GM19468 (cell line): ENCODE measurements at regions not wholly inside any gene's neighbourhood (a gene's known extent, or its start where the extent isn't known, plus 50 kb on each side); places are given as distances from the start of the nearest gene placed in this dataset.

Source experiments
- ATAC-seq: cut with Tn5 transposase; IDR thresholded peaks from one replicate; pipeline ENCODE4 v1.9.1; 2021; ENCODE audit warnings: mild to moderate bottlenecking, moderate library complexity, moderate number of reproducible peaks; ENCODE audit not compliant: unreplicated experiment; ENCODE audit errors: extremely low read depth

DNA sequence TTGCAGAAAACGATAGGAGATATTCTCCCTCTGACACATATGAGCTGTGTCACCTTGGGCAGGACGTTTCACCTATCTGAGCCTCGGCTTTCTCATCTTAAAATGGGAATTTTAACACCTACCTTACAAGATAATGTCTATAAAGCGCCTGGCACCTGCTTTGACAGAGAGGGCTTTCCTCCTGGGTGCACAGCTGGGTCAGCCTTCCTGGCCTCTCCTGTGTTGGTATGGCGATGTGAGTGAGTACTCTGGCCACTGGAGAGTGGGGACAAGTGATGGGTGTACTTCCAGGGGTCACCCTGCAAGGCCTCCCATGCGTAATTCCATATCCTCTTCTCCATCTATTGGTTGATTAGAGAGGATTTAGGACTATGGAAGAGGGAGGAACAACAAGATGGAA is 113.1 kb upstream of the SMIM23 start:
- no peak for ATAC-seq

DNA sequence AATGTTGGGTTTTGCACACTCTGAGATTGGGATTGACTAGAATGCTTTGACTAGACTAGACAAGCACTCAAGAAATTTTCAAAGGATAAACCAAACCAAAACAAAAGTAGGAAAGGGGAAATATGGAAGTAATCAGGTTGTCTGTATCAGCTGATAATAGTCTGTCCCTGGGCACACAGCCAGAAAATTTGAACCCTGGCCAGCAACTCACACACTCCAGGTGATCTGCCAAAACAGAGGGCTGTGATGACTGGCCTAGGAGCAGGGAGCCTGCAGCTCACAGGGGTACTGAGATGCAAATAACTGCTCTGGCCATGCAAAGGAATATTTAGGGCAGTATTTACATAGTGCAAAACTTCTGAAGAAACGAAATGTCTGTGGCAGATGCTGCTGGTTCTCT is 112.3 kb upstream of the SMIM23 start:
- no peak for ATAC-seq

DNA sequence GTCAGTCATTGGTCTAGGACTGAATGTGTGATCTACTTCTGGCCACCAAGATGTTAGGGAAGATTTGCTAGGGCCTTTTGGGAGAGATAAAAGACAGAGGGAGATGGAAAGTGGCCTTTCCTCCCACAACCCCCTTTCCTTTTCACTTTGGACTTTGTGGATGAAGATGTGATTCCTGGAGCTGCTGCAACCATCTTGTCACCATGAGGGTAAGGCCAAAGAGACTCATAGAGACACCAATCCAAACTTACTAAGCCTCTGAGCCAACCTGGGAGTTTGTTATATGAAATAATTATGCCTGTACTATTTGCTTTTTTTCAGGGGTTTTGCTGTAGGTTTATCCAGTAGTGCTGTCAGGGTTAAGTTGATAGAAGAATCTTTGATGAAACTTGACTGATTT is 111.8 kb upstream of the SMIM23 start:
- ATAC-seq, result no peak

DNA sequence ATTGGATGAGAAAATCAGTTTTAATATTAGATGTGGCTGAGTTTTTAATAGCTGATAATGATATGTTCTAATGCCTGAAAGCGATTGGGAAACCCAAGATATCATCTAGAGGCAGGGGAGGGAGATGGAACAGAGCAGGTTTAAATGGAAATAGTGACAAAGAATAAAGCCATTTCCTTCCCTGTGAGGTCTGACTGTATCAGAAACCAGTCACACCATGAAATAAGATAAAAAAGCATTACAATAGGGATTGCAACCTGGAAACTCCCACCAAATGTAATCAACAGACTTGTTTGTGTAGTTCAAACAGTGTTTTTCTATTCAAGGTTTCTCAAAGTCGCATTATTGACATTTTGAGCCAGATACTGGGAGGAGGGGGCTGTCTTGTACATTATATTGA is 110.1 kb upstream of the SMIM23 start:
- no peak for ATAC-seq

DNA sequence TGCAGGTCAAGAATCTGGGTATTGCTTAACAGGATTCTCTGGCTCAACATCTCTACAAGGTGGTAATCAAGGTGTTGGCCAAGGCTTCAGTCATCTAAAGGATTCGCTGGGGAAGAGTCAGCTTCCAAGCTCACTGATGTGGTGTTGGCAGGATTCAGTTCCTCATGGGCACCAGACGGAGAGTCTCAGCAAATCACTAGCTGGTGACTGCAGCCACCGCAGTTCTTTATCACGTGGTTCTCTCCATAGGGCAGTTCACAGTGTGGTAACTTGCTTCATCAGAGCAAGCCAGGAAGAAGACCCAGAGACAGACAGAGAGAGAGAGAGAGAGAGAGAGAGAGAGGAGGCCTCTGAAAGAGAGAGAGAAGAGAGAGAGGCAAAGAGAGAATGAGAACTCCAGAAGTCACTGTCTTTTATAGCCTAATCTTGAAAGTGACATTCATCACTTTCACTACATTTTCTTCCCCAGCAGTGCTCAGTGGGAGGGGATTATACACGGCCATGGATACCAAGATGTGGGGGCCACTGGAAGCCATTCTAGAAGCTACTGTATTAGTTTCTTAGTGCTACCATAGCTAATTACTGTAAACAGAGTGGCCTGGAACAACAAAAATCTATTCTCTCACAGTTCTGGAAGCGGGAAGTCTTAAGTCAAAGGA is 109.2 kb upstream of the SMIM23 start:
- no peak for ATAC-seq

DNA sequence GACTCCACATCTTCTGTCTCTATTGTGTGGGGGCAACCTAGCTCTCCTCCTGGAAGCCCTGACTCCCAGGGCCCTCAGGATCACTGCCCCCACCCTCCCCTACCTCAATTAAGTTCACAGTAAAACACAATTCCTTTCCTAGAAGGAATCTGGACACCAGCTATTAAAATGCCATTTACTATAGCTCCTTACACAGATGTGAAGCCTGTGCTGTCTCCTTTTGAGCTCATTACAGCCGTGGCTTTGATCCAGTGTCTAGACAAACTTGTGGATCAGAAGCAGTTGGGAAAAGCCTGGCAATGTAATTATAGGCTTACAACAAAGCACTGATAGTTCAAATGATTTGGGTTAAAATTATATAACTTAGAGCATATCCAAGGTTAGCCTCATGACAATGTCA is 107.0 kb upstream of the SMIM23 start:
- ATAC-seq, result no peak

DNA sequence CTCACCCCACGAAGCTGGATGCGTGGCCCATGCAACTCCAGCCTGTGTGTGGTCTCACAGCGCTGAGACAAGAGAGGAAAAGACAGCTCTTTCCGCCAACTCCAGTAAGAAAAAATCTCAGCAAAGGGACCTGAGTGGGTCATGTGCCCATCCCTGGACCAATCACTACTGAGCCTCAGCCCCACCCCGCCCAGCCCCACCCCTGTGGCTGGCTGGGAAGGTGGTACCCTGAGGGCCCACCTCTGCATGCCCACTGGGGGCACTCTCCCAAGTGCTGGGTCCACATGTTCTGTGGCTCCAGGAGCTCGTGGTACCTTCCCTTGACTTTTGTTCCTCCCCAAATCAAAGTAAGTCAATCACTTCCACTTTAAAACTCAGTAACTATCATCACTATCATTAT is 105.1 kb upstream of the SMIM23 start:
- no peak for ATAC-seq

DNA sequence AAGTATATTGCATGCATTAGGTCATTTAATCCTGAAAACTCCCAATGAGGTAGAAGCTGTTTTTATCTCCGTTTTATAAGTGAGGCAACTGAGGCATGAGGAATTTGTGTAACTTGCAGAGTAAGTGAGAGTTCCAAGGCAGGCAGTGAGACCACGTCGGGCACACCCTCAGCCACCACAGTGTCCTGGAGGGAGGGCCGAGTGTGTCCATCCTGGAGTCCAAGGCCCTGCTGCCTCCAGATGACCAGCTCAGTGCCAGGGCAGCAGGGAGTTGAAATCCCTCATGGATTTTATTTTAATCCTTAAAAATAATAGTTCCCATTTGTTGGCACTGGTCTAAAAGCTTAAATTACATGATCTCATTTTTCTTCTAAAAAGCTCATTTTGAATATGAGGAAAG is 104.6 kb upstream of the SMIM23 start:
- no peak for ATAC-seq

DNA sequence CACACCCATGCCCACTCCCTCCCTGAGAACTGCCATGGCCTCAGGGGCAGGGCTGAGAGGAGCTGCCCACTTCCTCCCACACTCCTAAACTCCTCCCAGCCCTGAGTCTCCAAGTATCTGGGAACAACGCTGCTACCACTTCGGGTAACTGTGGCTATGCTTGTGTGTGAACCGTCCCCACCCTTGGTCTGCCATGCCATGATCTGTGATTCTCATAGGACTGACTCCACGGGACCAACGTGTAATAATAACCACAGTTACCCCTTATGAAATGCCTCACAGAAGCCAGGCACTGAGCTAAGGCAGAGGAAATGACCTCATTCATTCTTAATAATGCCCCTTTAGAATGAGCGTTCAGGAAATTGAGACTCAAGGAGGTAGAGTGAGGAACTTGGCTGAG is 103.9 kb upstream of the SMIM23 start:
- no peak for ATAC-seq

DNA sequence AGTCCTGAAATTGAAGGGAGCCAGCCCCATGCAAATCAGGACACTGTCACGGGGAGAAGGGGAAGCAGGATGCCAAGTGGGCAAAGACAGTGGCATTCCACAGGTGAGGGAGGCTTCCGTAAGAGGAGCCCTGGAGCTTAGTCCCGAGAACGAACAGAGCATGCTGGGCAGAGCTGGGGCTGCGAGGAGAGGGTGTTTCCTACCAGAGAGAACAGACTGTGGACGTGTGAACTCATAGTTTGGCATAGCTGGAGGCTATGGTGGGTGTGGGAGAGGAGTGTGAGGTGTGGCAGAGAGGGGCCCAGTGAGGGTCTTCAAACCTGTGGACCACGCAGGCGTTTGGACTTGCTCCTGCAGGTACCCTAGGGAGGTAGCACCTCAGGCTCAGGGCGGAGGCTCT is 102.8 kb upstream of the SMIM23 start:
- no peak for ATAC-seq

DNA sequence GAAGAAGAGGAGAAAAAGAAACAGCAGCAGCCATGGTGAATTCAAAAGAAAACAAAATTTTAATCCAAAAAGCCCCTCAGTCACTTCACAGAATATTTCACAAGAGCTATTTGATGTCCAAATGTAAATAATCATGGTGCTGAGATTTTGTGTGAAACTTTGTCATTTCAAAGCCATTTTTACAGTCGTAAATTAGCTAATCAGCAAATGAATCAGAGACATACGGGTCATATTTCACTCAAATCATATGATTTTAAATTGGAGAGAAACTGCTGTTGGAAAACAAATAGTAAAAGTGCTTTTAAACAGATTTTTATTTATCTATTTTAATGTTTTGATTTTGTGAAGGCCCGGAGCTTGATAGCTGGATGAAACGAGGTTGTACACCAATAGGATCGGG is 101.4 kb upstream of the SMIM23 start:
- no peak for ATAC-seq

DNA sequence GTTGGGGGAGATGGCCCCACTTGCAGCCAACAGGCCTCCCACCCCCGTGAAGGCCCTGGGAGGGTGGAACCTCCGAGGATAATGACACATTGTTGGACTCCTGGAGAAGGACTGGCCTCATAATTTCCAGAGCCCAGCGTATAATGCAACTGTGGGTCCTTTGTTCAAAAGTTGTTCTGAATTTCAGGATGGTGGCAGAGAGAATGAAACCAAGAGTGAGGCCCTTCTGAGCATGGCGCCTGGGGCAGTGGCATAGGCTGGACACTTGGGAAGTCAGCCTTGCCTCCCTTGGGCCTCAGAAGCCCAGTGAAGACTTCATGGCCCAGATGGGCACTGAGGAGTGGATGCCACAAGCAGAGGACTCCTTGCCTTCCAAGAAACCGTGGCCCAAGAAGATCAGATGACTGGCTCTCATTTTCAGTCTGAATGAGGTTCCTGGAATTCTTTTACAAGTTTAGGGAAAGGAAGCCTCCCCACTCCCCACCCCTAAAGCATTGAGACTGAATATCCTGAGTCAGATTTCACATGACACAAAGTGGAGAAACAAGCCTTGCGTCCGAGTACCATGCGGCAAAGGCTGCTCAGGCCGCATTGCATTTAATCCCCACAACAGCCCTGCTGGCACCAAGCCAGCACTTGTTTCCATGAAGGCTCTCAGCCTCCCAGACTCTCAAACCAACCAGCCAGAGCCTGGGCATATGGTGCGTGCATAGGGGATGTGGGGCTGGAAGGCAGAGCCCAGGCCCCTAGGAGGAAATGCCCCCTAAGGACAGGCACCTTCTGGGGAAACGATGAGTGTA is 96.7 kb upstream of the SMIM23 start:
- ATAC-seq, result no peak

DNA sequence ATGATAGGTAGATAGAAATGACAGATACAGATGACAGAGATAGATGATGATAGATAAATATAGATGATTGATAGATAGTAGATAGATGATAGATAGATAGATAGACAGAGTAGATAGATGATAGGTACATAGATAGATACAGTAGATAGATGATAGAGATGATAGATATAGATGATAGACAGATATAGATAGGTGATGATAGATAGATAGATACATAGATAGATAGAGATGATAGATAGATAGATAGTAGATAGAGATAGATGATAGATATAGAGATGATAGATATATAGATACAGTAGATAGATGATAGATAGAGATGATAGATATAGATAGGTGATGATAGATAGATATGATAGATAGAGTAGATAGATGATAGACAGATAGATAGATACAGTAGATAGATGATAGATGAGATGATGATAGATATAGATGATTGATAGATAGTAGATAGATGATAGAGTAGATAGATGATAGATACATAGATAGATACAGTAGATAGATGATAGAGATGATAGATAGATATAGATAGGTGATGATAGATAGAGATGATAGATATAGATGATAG is 95.7 kb upstream of the SMIM23 start:
- no peak for ATAC-seq

DNA sequence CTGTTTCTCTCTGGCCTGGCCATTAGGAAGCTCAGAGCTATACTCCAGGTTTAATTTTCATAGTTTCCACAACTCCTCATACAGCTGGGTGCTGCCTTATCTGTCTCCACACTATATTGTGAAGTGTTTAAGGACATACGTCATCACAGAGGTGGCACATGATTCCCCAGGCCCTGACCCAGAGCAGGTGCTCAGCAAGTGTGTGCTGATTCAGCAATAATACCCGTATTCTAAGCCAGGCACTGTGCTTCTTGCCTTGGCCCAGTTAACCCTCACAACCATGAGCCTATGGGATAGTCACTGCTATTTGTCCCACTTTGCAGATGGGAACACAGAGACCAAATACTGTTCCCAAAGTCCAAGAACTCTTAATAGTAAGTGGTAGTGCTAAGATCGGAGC is 93.5 kb upstream of the SMIM23 start:
- no peak for ATAC-seq

DNA sequence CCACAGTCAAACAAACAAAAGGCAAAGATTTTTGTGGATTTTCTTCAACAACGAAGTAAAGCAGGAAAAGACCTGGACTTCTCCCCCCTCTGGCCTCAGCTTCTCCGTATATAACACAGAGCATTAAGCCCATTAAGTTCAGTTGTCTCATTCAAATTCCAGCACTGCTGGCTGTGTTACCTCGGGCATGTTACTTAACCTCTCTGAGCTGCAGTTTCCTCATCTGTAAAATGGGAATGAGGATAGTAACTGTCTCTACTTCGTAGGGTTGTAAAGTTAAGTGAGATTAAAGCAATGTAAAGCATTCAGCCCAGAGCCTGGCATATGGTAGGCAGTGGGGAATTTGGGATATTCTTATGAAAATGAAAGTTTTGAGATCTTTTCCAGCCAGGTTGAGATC is 92.7 kb upstream of the SMIM23 start:
- no peak for ATAC-seq

DNA sequence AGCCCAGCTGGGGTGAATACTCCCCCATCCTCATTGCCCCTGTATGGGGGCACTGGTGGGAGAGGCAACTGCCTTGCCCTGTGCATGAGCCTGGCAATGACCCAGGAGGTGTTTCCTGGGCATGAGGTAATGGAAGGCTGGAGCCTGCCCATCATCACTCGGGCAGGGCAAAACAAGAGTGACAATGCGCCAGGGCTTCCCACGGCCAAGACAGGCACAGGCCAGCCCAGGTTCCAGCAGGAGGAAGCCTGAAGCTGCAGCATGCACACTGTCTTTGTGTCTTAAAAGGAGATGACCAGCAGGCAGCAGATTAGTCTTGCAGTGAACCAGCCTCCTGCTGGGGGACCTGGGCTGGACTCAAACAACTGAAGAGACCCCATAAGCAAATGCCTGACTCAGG is 92.2 kb upstream of the SMIM23 start:
- ATAC-seq, result no peak

DNA sequence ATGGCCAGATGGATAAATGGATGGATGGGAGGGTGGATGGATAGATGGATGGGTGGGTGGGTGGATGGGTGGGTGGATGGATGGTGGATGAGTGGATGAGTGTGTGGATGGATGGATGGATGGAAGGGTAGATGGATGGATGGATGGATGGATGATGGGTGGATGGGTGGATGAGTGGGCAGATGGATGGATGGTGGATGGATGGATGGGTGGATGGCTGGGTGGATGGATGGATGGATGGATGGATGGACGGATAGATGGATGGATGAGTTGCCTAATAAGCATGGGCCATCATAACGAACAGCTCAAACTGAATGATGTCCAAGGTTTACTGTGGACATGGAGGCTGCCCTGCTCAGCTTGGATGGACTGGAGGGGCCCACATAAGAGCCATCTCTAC is 89.8 kb upstream of the SMIM23 start:
- ATAC-seq, result no peak

DNA sequence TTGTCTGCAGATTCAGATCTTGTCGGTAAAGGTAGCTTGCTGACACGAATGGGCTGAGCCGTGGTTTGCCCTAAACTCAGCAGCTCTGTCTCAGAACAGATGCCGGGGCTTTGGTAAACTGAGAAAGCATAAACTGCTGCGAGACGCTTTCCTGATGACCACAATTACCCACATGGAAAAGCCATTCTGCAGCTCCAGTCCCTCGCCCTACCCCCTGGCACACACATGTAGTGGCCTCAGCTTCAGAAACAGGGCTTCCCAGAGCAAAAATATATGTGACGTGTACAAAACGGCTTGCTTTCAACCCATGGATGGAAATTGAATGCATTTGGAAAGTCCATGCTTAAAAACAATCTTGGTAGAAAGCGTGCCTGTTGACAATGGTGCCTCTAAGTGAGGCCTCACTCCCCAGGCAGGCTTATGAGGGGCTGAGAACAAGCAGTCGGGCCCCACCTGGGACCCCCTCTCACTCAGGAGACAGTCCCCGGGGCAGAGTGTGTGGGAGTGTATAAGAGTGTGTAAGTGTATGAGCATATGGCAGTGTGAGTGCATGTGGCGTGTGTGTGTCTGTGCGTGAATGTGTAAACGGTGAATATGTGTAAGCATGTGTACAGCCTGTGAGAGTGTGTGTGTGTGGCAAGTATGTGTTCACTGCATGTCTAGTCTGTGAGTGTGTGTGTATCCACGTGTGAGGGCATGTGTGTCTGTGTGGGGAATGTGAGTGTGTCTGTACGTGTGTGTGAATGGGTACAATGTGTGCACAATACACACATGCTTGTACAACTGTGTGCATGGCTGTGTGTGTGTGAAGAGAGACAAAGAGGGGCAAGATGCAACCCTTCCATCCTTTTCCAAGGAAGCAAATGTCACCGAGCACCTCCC is 88.2 kb upstream of the SMIM23 start:
- ATAC-seq, result no peak

DNA sequence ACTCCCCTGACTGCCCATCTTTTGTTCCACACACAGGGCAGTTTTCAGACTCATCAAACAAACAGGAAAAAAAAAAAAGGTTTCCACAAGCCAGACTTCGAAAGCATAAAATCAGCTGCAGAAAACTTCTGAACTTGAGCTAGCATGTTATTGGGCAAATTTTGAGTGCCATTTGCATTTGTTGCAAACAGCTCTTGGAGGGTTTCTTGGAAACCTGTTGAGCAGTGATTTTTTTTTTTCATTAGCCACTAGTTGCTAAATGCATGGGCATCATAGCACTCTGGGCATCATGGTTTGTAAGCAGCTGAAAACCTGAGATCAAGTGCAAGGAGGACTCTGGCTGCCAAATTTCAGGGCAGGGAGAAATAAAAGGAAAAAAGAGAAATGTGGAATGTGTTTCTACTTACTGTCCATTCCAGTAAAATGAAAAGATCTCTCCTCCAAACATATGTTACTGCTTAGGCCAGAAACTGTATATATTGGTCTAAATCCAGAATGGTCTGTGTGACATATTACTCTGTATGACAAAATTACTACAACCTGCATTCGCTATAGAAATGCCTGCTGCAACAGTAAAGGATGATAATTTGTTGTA is 85.2 kb upstream of the SMIM23 start:
- no peak for ATAC-seq

DNA sequence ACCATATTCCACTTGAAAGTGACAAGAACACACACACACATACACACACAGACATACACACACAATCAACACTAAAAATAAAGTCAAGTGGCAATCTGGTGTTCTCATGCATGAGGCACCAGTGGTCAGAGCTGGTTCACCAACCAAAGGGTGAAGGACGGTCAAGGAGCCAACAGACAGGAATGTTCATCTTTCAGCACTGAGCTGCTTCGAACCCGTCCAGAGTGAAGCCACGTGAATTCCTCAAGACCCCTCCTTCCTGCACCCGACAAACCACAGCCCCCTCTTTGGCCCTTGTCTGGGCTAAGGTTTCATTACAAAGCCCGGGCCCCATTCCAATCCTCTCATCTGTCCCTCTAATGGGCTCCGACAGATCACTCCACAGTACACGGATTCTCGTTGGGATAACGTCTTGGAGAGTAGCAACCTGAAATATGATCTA is 84.5 kb upstream of the SMIM23 start:
- no peak for ATAC-seq
